ENCODE measurements at regions not wholly inside any gene's neighbourhood (a gene's known extent, or its start where the extent isn't known, plus 50 kb on each side); places are given as distances from the start of the nearest gene placed in this dataset.

GRCh38 chr1:194279975-194280374 is 1093.6 kb upstream of the B3GALT2 start:
- Histone ChIP-seq H3K4me2 (no peak overlapping the region), H3K79me2 (ENCODE audit: low read depth) (no peaks in the 10 kb centered on the region), H3K9ac (no peak overlapping the region), H2AFZ (replicated peaks) (no peak overlapping the region), H3K9me3 (ENCODE audit: low read depth) (no peaks in the 10 kb centered on the region), H4K20me1 (ENCODE audit: low read depth) (no peaks in the 10 kb centered on the region), H3K4me3 (no peak overlapping the region), H3K27ac (no peak overlapping the region), H3K4me1 (no peaks in the 10 kb centered on the region), H3K27me3 (no peaks in the 10 kb centered on the region), H3K36me3 (no peaks in the 10 kb centered on the region), H3F3A (ENCODE audit: low read depth) (no peaks in the 10 kb centered on the region)
- H3K4me3 Mint-ChIP-seq: no peak overlapping the region
- TF ChIP-seq EZH2phosphoT487 (IDR thresholded peaks at IDR 0.05) (no peak), CTCF (IDR thresholded peaks at IDR 0.05) (no peak), EZH2 (IDR thresholded peaks at IDR 0.05) (no peak)
- H3K27me3 Mint-ChIP-seq (ENCODE audit: insufficient read depth, low read depth): peaks cover 2% of the 10 kb centered on the region
- H3K4me1 Mint-ChIP-seq: no peaks in the 10 kb centered on the region
- no peak overlapping the region for H3K27ac Mint-ChIP-seq
- H3K9me3 Mint-ChIP-seq: no peaks in the 10 kb centered on the region
- no peaks in the 10 kb centered on the region for H3K36me3 Mint-ChIP-seq
- DNase-seq (ENCODE audit: low spot score): no peak

GRCh38 chr1:194277927-194278326 is 1091.5 kb upstream of the B3GALT2 start:
- H3K4me3 Mint-ChIP-seq: no peak overlapping the region
- Histone ChIP-seq H3K27me3 (no peaks in the 10 kb centered on the region), H2AFZ (replicated peaks) (no peak overlapping the region), H3K36me3 (no peaks in the 10 kb centered on the region), H4K20me1 (ENCODE audit: low read depth) (no peaks in the 10 kb centered on the region), H3K4me3 (no peak overlapping the region), H3K4me2 (no peak overlapping the region), H3K4me1 (no peaks in the 10 kb centered on the region), H3F3A (ENCODE audit: low read depth) (no peaks in the 10 kb centered on the region), H3K27ac (no peak overlapping the region), H3K79me2 (ENCODE audit: low read depth) (no peaks in the 10 kb centered on the region), H3K9ac (no peak overlapping the region), H3K9me3 (ENCODE audit: low read depth) (no peaks in the 10 kb centered on the region)
- DNase-seq (ENCODE audit: low spot score): no peak
- H3K4me1 Mint-ChIP-seq: no peaks in the 10 kb centered on the region
- TF ChIP-seq CTCF (IDR thresholded peaks at IDR 0.05) (no peak), EZH2 (IDR thresholded peaks at IDR 0.05) (no peak), EZH2phosphoT487 (IDR thresholded peaks at IDR 0.05) (no peak)
- no peaks in the 10 kb centered on the region for H3K9me3 Mint-ChIP-seq
- peaks cover 2% of the 10 kb centered on the region for H3K27me3 Mint-ChIP-seq (ENCODE audit: insufficient read depth, low read depth)
- no peak overlapping the region for H3K27ac Mint-ChIP-seq
- H3K36me3 Mint-ChIP-seq: no peaks in the 10 kb centered on the region

- Histone ChIP-seq H3K27me3 (no peaks in the 10 kb centered on the region), H4K20me1 (ENCODE audit: low read depth) (no peaks in the 10 kb centered on the region), H3K27ac (no peak overlapping the region), H3K4me2 (no peak overlapping the region), H3F3A (ENCODE audit: low read depth) (no peaks in the 10 kb centered on the region), H3K36me3 (no peaks in the 10 kb centered on the region), H3K9ac (no peak overlapping the region), H3K4me3 (no peak overlapping the region), H2AFZ (replicated peaks) (no peak overlapping the region), H3K9me3 (ENCODE audit: low read depth) (no peaks in the 10 kb centered on the region), H3K79me2 (ENCODE audit: low read depth) (no peaks in the 10 kb centered on the region), H3K4me1 (no peaks in the 10 kb centered on the region)
- no peaks in the 10 kb centered on the region for H3K27me3 Mint-ChIP-seq (ENCODE audit: insufficient read depth, low read depth)
- no peak overlapping the region for H3K4me3 Mint-ChIP-seq
- no peaks in the 10 kb centered on the region for H3K4me1 Mint-ChIP-seq
- TF ChIP-seq CTCF (IDR thresholded peaks at IDR 0.05) (no peak), EZH2phosphoT487 (IDR thresholded peaks at IDR 0.05) (no peak), EZH2 (IDR thresholded peaks at IDR 0.05) (no peak)
- H3K27ac Mint-ChIP-seq: no peak overlapping the region
- DNase-seq (ENCODE audit: low spot score): no peak
- no peaks in the 10 kb centered on the region for H3K36me3 Mint-ChIP-seq
- H3K9me3 Mint-ChIP-seq: no peaks in the 10 kb centered on the region
Measured at GRCh38 chr1:194273660-194274059, 1087.2 kb upstream of the B3GALT2 start.

GRCh38 chr1:194268839-194269238 is 1082.4 kb upstream of the B3GALT2 start:
- Mint-ChIP-seq H3K27ac (peak overlapping the region; percentile 39), H3K4me1 (no peaks in the 10 kb centered on the region), H3K9me3 (peaks cover 3% of the 10 kb centered on the region), H3K4me3 (no peak overlapping the region), H3K36me3 (no peaks in the 10 kb centered on the region), H3K27me3 (ENCODE audit: insufficient read depth, low read depth) (peaks cover 3% of the 10 kb centered on the region)
- H3K9me3 ChIP-seq (ENCODE audit: low read depth): no peaks in the 10 kb centered on the region
- TF ChIP-seq EZH2phosphoT487 (IDR thresholded peaks at IDR 0.05) (no peak), EZH2 (IDR thresholded peaks at IDR 0.05) (no peak), CTCF (IDR thresholded peaks at IDR 0.05) (no peak)
- no peak overlapping the region for H2AFZ ChIP-seq (replicated peaks)
- no peak for DNase-seq (ENCODE audit: low spot score)
- H3K4me2 ChIP-seq: no peak overlapping the region
- H4K20me1 ChIP-seq (ENCODE audit: low read depth): no peaks in the 10 kb centered on the region
- no peaks in the 10 kb centered on the region for H3K27me3 ChIP-seq
- H3K9ac ChIP-seq: no peak overlapping the region
- no peaks in the 10 kb centered on the region for H3K4me1 ChIP-seq
- no peaks in the 10 kb centered on the region for H3K36me3 ChIP-seq
- no peak overlapping the region for H3K4me3 ChIP-seq
- H3K27ac ChIP-seq: no peak overlapping the region
- H3F3A ChIP-seq (ENCODE audit: low read depth): no peaks in the 10 kb centered on the region
- H3K79me2 ChIP-seq (ENCODE audit: low read depth): no peaks in the 10 kb centered on the region

Data from neural progenitor cell (in vitro differentiated cells).